ENCODE measurements at regions not wholly inside any gene's neighbourhood (a gene's known extent, or its start where the extent isn't known, plus 50 kb on each side); places are given as distances from the start of the nearest gene placed in this dataset.

DNA sequence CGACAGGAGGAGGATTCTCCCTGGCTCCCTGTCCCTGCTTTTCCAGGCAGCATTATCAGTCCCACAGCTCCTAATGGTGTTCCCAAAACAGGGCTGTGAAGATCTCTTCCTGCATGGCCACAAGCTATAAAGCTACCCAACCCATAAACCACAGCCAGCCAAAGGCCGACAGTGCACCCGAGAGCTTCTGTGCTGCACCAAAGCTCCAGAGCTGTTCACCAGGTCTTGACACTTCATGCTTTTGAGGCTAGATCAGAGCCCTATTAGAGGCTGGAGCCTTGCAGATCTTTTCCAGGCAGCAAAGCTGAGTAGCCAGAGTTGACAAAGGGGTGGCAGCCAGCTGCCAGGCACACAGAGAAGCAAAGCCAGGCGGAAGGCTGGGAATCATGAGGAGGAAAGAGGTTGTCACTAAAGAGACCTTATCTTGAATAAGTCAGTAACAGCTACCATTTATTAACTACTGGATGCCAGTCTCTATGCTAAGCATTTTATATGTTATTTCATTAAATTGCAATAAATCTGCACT lies 180.4 kb downstream of the KATNAL1 start:
- no peak for TF ChIP-seq POLR2A (IDR thresholded peaks at IDR 0.05)
- TF ChIP-seq, protein P1, sequence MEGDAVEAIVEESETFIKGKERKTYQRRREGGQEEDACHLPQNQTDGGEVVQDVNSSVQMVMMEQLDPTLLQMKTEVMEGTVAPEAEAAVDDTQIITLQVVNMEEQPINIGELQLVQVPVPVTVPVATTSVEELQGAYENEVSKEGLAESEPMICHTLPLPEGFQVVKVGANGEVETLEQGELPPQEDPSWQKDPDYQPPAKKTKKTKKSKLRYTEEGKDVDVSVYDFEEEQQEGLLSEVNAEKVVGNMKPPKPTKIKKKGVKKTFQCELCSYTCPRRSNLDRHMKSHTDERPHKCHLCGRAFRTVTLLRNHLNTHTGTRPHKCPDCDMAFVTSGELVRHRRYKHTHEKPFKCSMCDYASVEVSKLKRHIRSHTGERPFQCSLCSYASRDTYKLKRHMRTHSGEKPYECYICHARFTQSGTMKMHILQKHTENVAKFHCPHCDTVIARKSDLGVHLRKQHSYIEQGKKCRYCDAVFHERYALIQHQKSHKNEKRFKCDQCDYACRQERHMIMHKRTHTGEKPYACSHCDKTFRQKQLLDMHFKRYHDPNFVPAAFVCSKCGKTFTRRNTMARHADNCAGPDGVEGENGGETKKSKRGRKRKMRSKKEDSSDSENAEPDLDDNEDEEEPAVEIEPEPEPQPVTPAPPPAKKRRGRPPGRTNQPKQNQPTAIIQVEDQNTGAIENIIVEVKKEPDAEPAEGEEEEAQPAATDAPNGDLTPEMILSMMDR (IDR thresholded peaks at IDR 0.05), result no peak
